WI38 (cell line): ENCODE measurements at regions not wholly inside any gene's neighbourhood (a gene's known extent, or its start where the extent isn't known, plus 50 kb on each side); places are given as distances from the start of the nearest gene placed in this dataset.
"Not testable (repeated sequence)": the region's sequence is repeated elsewhere in the genome, so short reads cannot be mapped to it uniquely, and the experiment has no call there.

Experiments used
- H3K4me3 ChIP-seq: 2 replicates; pipeline ENCODE4 v1.5.1; 2011; ENCODE audit warnings: low read depth, mild to moderate bottlenecking, control low read depth, low read length
- TF ChIP-seq, protein P1 (sequence below): IDR thresholded peaks from 2 replicates; pipeline ENCODE4 v1.5.1; 2012; ENCODE audit warnings: low read depth, mild to moderate bottlenecking, control low read depth, low read length

DNA sequence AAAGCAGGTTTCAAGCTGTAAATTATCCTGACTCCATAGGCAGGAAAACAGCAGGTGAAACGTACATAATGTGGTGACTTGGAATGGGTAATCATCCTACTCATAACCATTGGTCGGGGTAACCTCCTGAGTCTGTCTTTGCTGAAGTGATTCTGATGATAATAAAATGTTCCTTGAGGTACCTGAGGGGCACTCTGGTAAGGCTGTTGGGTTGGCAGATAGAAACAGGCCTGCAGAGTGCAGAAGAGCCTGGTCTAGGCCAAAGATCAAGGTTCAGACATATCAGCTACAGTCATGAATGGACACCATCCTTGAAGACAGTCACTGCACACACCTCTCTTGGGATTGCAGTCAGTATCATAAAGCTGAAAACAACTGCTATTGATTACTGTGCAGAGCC, 174.7 kb upstream of the RPL34 start:
- no peak overlapping the region for H3K4me3 ChIP-seq
- TF ChIP-seq, protein P1, sequence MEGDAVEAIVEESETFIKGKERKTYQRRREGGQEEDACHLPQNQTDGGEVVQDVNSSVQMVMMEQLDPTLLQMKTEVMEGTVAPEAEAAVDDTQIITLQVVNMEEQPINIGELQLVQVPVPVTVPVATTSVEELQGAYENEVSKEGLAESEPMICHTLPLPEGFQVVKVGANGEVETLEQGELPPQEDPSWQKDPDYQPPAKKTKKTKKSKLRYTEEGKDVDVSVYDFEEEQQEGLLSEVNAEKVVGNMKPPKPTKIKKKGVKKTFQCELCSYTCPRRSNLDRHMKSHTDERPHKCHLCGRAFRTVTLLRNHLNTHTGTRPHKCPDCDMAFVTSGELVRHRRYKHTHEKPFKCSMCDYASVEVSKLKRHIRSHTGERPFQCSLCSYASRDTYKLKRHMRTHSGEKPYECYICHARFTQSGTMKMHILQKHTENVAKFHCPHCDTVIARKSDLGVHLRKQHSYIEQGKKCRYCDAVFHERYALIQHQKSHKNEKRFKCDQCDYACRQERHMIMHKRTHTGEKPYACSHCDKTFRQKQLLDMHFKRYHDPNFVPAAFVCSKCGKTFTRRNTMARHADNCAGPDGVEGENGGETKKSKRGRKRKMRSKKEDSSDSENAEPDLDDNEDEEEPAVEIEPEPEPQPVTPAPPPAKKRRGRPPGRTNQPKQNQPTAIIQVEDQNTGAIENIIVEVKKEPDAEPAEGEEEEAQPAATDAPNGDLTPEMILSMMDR = no peak

DNA sequence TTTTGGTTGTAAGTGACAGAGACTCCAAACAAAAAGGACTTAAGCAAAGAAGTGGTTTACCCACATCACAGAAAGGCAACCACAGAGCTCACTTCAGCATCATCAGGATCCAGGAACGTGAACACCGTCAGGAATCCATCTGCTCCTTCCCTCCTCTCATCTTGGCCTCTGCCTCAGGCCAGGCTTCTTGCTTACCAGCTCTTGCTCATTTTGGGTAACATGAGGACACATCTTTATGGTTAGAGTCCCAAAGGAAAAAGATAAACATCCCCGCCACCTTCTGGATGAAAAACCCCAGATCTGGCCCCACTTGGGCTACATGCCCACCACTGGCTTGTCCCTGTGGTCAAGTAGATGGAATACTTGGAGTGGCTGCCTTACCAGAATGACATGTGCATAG, 176.8 kb upstream of the RPL34 start:
- H3K4me3 ChIP-seq = no peak overlapping the region
- TF ChIP-seq, protein P1 = no peak

DNA sequence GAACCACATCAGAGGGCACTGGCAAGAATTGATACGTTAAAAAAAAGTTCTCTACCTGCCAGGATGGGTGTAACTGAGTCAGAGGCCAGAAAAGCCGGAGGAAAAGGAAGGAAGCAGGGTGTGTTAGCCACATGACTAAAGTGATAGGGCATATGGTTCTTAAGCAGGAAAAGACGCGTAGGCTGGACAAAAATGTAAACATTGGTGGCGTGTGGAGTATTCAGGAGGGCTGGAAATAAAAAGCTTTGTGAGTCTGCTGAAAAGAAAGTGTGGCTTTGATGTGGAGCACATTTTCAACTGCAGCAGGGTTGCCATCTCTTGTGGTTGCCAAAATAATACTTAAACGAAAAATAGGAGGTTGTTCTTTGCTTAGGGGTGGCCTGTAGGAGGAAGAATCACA, 186.5 kb upstream of the RPL34 start:
- no peak overlapping the region for H3K4me3 ChIP-seq
- TF ChIP-seq, protein P1 = no peak

DNA sequence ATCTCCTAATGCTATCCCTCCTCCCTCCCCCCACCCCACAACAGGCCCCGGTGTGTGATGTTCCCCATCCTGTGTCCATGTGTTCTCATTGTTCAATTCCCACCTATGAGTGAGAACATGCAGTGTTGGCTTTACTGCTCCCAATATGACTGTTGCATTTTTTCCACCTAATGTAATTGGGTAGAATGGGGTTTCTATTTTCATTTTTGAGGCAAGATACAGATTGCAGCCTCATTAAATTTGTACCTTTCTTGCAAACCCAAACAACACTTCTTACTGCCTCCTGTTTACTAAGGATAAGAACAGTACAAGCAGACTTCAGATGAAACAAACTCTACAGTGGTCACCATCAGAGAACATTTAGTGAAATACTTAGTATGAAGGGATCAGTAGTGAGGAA, 187.0 kb upstream of the RPL34 start:
- not testable (repeated sequence) for H3K4me3 ChIP-seq

DNA sequence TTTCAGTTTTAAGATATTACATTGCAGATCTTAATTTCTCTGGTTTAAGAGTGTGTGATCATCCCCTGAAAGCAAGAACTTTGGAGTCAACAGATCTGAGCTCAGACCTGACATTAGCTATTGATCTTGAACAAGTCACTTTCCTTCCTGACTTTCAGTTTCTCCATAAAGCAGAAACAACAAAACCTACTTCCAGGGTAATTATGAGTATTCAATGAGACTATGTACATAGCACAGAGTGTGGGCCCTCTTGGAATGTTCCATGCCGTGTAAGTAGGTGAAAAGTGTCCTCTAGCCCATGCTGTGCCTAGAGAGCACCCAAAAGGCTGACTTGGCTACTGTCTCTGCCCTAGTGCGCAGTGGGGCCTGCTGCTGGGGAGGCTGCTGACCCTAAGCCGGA, 188.0 kb upstream of the RPL34 start:
- H3K4me3 ChIP-seq = no peak overlapping the region
- TF ChIP-seq, protein P1 = no peak

DNA sequence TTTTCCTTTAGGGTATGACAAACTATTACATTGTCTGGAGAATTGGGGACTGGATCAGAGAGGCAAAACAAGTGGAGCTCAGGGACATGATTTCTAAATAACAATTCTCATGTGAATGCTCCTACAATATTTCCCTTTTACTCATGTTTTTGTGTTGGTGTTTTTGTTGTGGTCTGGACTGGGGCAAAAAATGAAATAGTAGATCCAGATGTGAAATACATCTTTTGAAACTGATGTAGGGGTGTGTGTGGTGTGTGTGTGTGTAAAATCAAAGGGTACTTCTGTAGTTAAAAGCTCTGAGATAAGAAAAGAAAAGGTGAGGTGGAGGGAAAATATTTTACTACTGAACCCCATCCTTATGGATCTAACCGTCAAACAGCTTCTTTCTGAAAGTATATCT, 188.4 kb upstream of the RPL34 start:
- TF ChIP-seq, protein P1 = no peak

DNA sequence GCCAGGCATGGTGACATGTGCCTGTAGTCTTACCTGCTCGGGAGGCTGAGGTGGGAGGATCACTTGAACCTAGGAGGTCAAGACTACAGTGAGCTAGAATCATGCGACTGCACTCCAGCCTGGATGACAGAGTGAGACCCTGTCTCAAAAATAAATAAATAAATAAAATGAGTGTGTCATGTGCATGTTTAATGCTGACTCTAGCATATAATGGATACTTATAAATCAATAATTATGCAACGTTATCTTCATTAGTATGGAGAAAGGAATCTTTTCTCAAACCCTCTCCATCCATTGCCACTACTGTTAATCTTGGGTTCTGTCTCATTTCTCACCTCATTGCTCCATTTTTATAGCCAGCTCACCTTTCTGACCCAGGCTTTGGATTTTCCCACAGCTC, 189.5 kb upstream of the RPL34 start:
- TF ChIP-seq, protein P1 = no peak
- no peak overlapping the region for H3K4me3 ChIP-seq

More for the DNA sequence above, 188.4 kb upstream of the RPL34 start:
- H3K4me3 ChIP-seq = no peak overlapping the region

DNA sequence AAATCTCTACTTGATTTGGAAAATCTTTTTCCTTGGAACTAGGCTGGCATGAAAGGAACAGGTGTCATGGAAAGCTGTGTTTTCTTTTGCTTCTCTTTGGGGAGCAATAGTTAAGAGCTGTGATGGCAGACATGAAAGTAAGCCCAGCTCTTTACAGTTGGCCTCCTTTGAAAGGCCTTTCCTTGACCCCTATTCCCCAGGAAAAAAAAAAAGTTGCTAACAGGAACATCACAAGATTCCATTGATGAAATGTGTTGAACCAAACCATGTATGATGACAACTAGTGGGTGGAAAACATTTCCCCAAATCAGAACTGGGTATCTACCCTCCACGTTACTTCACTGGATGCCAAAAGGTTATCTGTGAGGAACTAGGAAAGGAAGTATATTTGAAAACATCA, 190.7 kb upstream of the RPL34 start:
- H3K4me3 ChIP-seq = no peak overlapping the region
- TF ChIP-seq, protein P1 = no peak
